Liver (tissue), 8 donors: ENCODE measurements at regions not wholly inside any gene's neighbourhood (a gene's known extent, or its start where the extent isn't known, plus 50 kb on each side); places are given as distances from the start of the nearest gene placed in this dataset.

Experiments used
- DNase-seq: peaks from one replicate; pipeline ENCODE4 v3.0.0-alpha.2; 2017; ENCODE audit warnings: low spot score
- H3K27ac ChIP-seq, 2 donors: one replicate each; pipeline ENCODE4 v1.7.0; 2013; ENCODE audit warnings: inconsistent platforms in 2 of 2, low read length in 2 of 2, control low read depth in 1 of 2, low read depth in 1 of 2, mild to moderate bottlenecking in 1 of 2
- H3K27me3 ChIP-seq, 4 donors: one replicate each; pipeline versions ENCODE4 v1.6.1 to v1.7.0; 2013; ENCODE audit warnings: low read length in 3 of 4, inconsistent platforms in 1 of 4, mild to moderate bottlenecking in 1 of 4, moderate library complexity in 1 of 4; ENCODE audit not compliant: control insufficient read depth in 4 of 4, insufficient read depth in 4 of 4
- H3K36me3 ChIP-seq, 4 donors: one replicate each; pipeline versions ENCODE4 v1.6.1 to v1.7.0; 2013; ENCODE audit warnings: low read length in 3 of 4, mild to moderate bottlenecking in 3 of 4, low read depth in 1 of 4, moderate library complexity in 1 of 4; ENCODE audit not compliant: control insufficient read depth in 4 of 4, insufficient read depth in 3 of 4
- H3K4me1 ChIP-seq, 4 donors: one replicate each; pipeline versions ENCODE4 v1.6.1 to v1.7.0; 2013; ENCODE audit warnings: low read length in 3 of 4, mild to moderate bottlenecking in 3 of 4, moderate library complexity in 1 of 4; ENCODE audit not compliant: control insufficient read depth in 4 of 4, insufficient read depth in 4 of 4
- H3K4me3 ChIP-seq, 3 donors: one replicate each; pipeline versions ENCODE4 v1.6.1 to v1.7.0; 2013; ENCODE audit warnings: low read length in 3 of 3, control low read depth in 1 of 3, low read depth in 1 of 3, mild to moderate bottlenecking in 1 of 3
- H3K9ac ChIP-seq, 2 donors: one replicate each; pipeline ENCODE4 v1.7.0; 2013; ENCODE audit warnings: low read length in 2 of 2, mild to moderate bottlenecking in 2 of 2, moderate library complexity in 2 of 2, control low read depth in 1 of 2, low read depth in 1 of 2
- H3K9me3 ChIP-seq, 4 donors: one replicate each; pipeline versions ENCODE4 v1.6.1 to v1.7.0; 2013; ENCODE audit warnings: low read length in 3 of 4; ENCODE audit not compliant: control insufficient read depth in 4 of 4
- ATF3 ChIP-seq: IDR thresholded peaks from 2 replicates; pipeline ENCODE4 v1.6.1; 2016; ENCODE audit warnings: antibody characterized with exemption
- FOXA1 ChIP-seq: IDR thresholded peaks from 2 replicates; pipeline ENCODE4 v1.6.1; 2016; ENCODE audit warnings: antibody characterized with exemption
- FOXA2 ChIP-seq: IDR thresholded peaks from 2 replicates; pipeline ENCODE4 v1.6.1; 2016; ENCODE audit warnings: antibody characterized with exemption
- GABPA ChIP-seq, 2 donors: IDR thresholded peaks in 1 of 2; conservative IDR thresholded peaks in 1 of 2; 2 replicates each; pipeline ENCODE4 v1.6.1; 2016; ENCODE audit warnings: antibody characterized with exemption in 2 of 2, mild to moderate bottlenecking in 1 of 2, moderate library complexity in 1 of 2
- HNF4G ChIP-seq: IDR thresholded peaks from 2 replicates; pipeline ENCODE4 v1.6.1; 2016; ENCODE audit warnings: antibody characterized with exemption
- MAX ChIP-seq: IDR thresholded peaks from 2 replicates; pipeline ENCODE4 v1.6.1; 2016; ENCODE audit warnings: antibody characterized with exemption
- NR2F2 ChIP-seq: IDR thresholded peaks from 2 replicates; pipeline ENCODE4 v1.6.1; 2016; ENCODE audit warnings: antibody characterized with exemption
- RAD21 ChIP-seq, 2 donors: IDR thresholded peaks; 2 replicates each; pipeline ENCODE4 v1.6.1; 2016; ENCODE audit warnings: antibody characterized with exemption in 2 of 2, mild to moderate bottlenecking in 2 of 2
- RXRA ChIP-seq, 2 donors: IDR thresholded peaks; 2 replicates each; pipeline ENCODE4 v1.6.1; 2017 to 2018; ENCODE audit warnings: antibody characterized with exemption in 2 of 2, mild to moderate bottlenecking in 1 of 2
- SP1 ChIP-seq: IDR thresholded peaks from 2 replicates; pipeline ENCODE4 v1.6.1; 2018; ENCODE audit warnings: antibody characterized with exemption, mild to moderate bottlenecking
- TAF1 ChIP-seq: conservative IDR thresholded peaks from 2 replicates; pipeline ENCODE4 v1.6.1; 2016; ENCODE audit warnings: antibody characterized with exemption, mild to moderate bottlenecking
- YY1 ChIP-seq: IDR thresholded peaks from 2 replicates; pipeline ENCODE4 v1.6.1; 2016; ENCODE audit warnings: antibody characterized with exemption, mild to moderate bottlenecking
- WGBS: extraction: QIAGEN DNeasy Blood & Tissue Kit; methylation state at CpG from one replicate; pipeline ENCODE4 v1.1.7; 2013; 5-methylcytosine and 5-hydroxymethylcytosine counted together
- TF ChIP-seq, protein P1 (sequence below): fragments of 150-350 bp; IDR thresholded peaks from 2 replicates; pipeline ENCODE4 v1.5.1; 2017; ENCODE audit warnings: improper control_type of control experiment, low read depth, low read length; ENCODE audit not compliant: missing input control
- TF ChIP-seq, protein P2 (sequence below): IDR thresholded peaks from 2 replicates; pipeline ENCODE4 v1.6.1; 2016; ENCODE audit warnings: antibody characterized with exemption, mild to moderate bottlenecking
- donor health status: healthy.
- donor health status: healthy.
- donor health status: healthy.
- donor health status: healthy.
- donor health status: healthy.

DNA sequence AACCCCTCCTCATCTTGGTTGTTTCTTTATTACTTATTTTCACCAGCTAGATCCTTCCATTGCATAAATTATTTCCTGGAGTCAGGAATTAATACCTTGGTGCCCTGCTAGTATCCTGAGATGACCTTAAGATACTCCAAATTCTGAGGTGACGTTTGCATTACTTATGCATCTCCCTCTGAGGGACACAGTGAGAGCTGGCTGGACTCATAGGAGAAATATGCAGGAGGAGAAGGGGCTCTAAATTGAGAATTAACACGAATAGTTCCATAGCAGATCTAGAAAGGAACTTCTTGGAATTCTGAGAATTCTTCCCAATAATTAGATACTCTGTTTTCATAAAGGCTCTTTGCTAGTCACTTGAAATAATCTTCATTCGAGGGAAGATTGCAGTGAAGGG lies 310.6 kb upstream of the ZEB2 start:
- 59% methylated on average over 3 of the region's 3 CpGs for WGBS
- Histone ChIP-seq H3K36me3 (no peaks in the 10 kb centered on the region), H3K4me1 (no peaks in the 10 kb centered on the region), H3K9me3 (no peaks in the 10 kb centered on the region), H3K4me3 (no peak overlapping the region), H3K9ac (no peak overlapping the region), H3K27ac (no peak overlapping the region), H3K27me3 (no peaks in the 10 kb centered on the region)
- TF ChIP-seq YY1 (no peak), RAD21 (IDR thresholded peaks at IDR 0.05) (no peak), FOXA2 (no peak), NR2F2 (no peak), MAX (no peak), ATF3 (no peak), RXRA (IDR thresholded peaks at IDR 0.05) (no peak), SP1 (no peak), GABPA (IDR thresholded peaks at IDR 0.05 in 1 of 2, conservative IDR thresholded peaks at IDR 0.05 in 1 of 2) (no peak), HNF4G (no peak)
- TF ChIP-seq, protein P1, sequence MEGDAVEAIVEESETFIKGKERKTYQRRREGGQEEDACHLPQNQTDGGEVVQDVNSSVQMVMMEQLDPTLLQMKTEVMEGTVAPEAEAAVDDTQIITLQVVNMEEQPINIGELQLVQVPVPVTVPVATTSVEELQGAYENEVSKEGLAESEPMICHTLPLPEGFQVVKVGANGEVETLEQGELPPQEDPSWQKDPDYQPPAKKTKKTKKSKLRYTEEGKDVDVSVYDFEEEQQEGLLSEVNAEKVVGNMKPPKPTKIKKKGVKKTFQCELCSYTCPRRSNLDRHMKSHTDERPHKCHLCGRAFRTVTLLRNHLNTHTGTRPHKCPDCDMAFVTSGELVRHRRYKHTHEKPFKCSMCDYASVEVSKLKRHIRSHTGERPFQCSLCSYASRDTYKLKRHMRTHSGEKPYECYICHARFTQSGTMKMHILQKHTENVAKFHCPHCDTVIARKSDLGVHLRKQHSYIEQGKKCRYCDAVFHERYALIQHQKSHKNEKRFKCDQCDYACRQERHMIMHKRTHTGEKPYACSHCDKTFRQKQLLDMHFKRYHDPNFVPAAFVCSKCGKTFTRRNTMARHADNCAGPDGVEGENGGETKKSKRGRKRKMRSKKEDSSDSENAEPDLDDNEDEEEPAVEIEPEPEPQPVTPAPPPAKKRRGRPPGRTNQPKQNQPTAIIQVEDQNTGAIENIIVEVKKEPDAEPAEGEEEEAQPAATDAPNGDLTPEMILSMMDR: no peak
- TF ChIP-seq, protein P2, sequence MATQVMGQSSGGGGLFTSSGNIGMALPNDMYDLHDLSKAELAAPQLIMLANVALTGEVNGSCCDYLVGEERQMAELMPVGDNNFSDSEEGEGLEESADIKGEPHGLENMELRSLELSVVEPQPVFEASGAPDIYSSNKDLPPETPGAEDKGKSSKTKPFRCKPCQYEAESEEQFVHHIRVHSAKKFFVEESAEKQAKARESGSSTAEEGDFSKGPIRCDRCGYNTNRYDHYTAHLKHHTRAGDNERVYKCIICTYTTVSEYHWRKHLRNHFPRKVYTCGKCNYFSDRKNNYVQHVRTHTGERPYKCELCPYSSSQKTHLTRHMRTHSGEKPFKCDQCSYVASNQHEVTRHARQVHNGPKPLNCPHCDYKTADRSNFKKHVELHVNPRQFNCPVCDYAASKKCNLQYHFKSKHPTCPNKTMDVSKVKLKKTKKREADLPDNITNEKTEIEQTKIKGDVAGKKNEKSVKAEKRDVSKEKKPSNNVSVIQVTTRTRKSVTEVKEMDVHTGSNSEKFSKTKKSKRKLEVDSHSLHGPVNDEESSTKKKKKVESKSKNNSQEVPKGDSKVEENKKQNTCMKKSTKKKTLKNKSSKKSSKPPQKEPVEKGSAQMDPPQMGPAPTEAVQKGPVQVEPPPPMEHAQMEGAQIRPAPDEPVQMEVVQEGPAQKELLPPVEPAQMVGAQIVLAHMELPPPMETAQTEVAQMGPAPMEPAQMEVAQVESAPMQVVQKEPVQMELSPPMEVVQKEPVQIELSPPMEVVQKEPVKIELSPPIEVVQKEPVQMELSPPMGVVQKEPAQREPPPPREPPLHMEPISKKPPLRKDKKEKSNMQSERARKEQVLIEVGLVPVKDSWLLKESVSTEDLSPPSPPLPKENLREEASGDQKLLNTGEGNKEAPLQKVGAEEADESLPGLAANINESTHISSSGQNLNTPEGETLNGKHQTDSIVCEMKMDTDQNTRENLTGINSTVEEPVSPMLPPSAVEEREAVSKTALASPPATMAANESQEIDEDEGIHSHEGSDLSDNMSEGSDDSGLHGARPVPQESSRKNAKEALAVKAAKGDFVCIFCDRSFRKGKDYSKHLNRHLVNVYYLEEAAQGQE: no peak
- DNase-seq: no peak

GRCh38 chr2:144827404-144827803 lies 307.5 kb upstream of the ZEB2 start:
- H3K4me3 ChIP-seq: no peak overlapping the region
- H3K36me3 ChIP-seq: no peaks in the 10 kb centered on the region
- H3K4me1 ChIP-seq: no peaks in the 10 kb centered on the region
- no peak for DNase-seq
- TF ChIP-seq RAD21 (IDR thresholded peaks at IDR 0.05) (no peak), GABPA (IDR thresholded peaks at IDR 0.05 in 1 of 2, conservative IDR thresholded peaks at IDR 0.05 in 1 of 2) (no peak), MAX (no peak), HNF4G (no peak), FOXA1 (no peak), YY1 (no peak), RXRA (IDR thresholded peaks at IDR 0.05) (no peak), TAF1 (no peak)
- TF ChIP-seq, protein P1: no peak
- 75% methylated on average over 2 of the region's 2 CpGs for WGBS
- H3K27me3 ChIP-seq: no peaks in the 10 kb centered on the region
- H3K27ac ChIP-seq: no peak overlapping the region
- H3K9me3 ChIP-seq: no peaks in the 10 kb centered on the region
- H3K9ac ChIP-seq: no peak overlapping the region
